Keratinocyte (primary cell): ENCODE measurements at regions not wholly inside any gene's neighbourhood (a gene's known extent, or its start where the extent isn't known, plus 50 kb on each side); places are given as distances from the start of the nearest gene placed in this dataset.

Experiments used
- DNase-seq: peaks from one replicate; pipeline ENCODE4 v3.0.0-alpha.2; 2011; ENCODE audit warnings: low read depth, missing footprints, low spot score
- FAIRE-seq: peaks from 2 replicates; lab custom pipeline; 2011; peaks lifted over from hg19 to GRCh38; lab: Jason Lieb, UNC
- H2AFZ ChIP-seq: 2 replicates; pipeline ENCODE4 v1.6.0; 2012; ENCODE audit warnings: low read length, control low read depth, inconsistent platforms; ENCODE audit not compliant: control insufficient read depth
- H3K27ac ChIP-seq: 2 replicates; pipeline ENCODE4 v1.5.1; 2011; ENCODE audit warnings: low read length; ENCODE audit not compliant: control insufficient read depth, insufficient read depth
- H3K27me3 ChIP-seq: 3 replicates; pipeline ENCODE4 v1.6.0; 2011; ENCODE audit warnings: low read length; ENCODE audit not compliant: control insufficient read depth, insufficient read depth; ENCODE audit errors: extremely low read depth
- H3K36me3 ChIP-seq, 2 experiments: 2 replicates in 1 of 2; 3 replicates in 1 of 2; pipeline ENCODE4 v1.5.1; 2011; ENCODE audit warnings: low read length in 2 of 2, mild to moderate bottlenecking in 1 of 2; ENCODE audit not compliant: control insufficient read depth in 2 of 2, insufficient read depth in 2 of 2; ENCODE audit errors: extremely low read depth in 1 of 2
- H3K4me1 ChIP-seq: 3 replicates; pipeline ENCODE4 v1.5.1; 2011; ENCODE audit warnings: low read length; ENCODE audit not compliant: control insufficient read depth, insufficient read depth; ENCODE audit errors: extremely low read depth
- H3K4me2 ChIP-seq: 3 replicates; pipeline ENCODE4 v1.6.0; 2011; ENCODE audit warnings: low read depth, low read length; ENCODE audit not compliant: control insufficient read depth, insufficient read depth; ENCODE audit errors: extremely low read depth
- H3K4me3 ChIP-seq, 3 experiments: fragments of 200-600 bp in 1 of 3; sonication (generic) in 1 of 3; 2 replicates in 2 of 3; 3 replicates in 1 of 3; pipeline ENCODE4 v1.5.1; 2011 to 2016; ENCODE audit warnings: low read length in 3 of 3, mild to moderate bottlenecking in 3 of 3, control low read depth in 2 of 3, inconsistent platforms in 1 of 3, low read depth in 1 of 3, mixed read lengths in 1 of 3, mixed run types in 1 of 3, moderate library complexity in 1 of 3; ENCODE audit not compliant: control insufficient read depth in 2 of 3, insufficient read depth in 2 of 3; ENCODE audit errors: extremely low read depth in 1 of 3
- H3K79me2 ChIP-seq: 2 replicates; pipeline ENCODE4 v1.6.0; 2012; ENCODE audit warnings: low read length; ENCODE audit not compliant: control insufficient read depth, insufficient read depth
- H3K9ac ChIP-seq: 3 replicates; pipeline ENCODE4 v1.6.0; 2011; ENCODE audit warnings: low read length; ENCODE audit not compliant: control insufficient read depth, insufficient read depth; ENCODE audit errors: extremely low read depth
- H3K9me1 ChIP-seq: 3 replicates; pipeline ENCODE4 v1.6.0; 2011; ENCODE audit warnings: low read length; ENCODE audit not compliant: control insufficient read depth, insufficient read depth; ENCODE audit errors: extremely low read depth
- H3K9me3 ChIP-seq: 2 replicates; pipeline ENCODE4 v1.5.1; 2012; ENCODE audit warnings: low read depth, low read length; ENCODE audit not compliant: control insufficient read depth
- H4K20me1 ChIP-seq: 3 replicates; pipeline ENCODE4 v1.6.0; 2011; ENCODE audit warnings: low read length; ENCODE audit not compliant: control insufficient read depth, insufficient read depth; ENCODE audit errors: extremely low read depth
- EZH2 ChIP-seq: IDR thresholded peaks from one replicate; pipeline ENCODE4 v1.6.1; 2012; ENCODE audit warnings: inconsistent platforms, mild to moderate bottlenecking, low read length, moderate library complexity
- dilution Hi-C: fragments of 300-500 bp; cut with MboI; formaldehyde crosslinking; loops from one replicate; pipeline ENCODE4 v1.7.0; 2020; ENCODE audit warnings: low sequenced_read_pairs; ENCODE audit not compliant: extremely low pct_ligation_motif_present
- TF ChIP-seq, protein P1 (sequence below), 3 experiments: IDR thresholded peaks in 1 of 3; conservative IDR thresholded peaks in 1 of 3; optimal IDR thresholded peaks in 1 of 3; 2 replicates in 2 of 3; 3 replicates in 1 of 3; pipeline versions ENCODE3 to v1.5.1; 2011; ENCODE audit warnings: low read length in 3 of 3, mild to moderate bottlenecking in 3 of 3, moderate library complexity in 2 of 3, control low read depth in 1 of 3, inconsistent platforms in 1 of 3; ENCODE audit not compliant: insufficient read depth in 2 of 3; ENCODE audit errors: extremely low read depth in 1 of 3

- no peaks in the 10 kb centered on the region for H3K27me3 ChIP-seq
- no peaks in the 10 kb centered on the region for H3K79me2 ChIP-seq
- H3K36me3 ChIP-seq = no peaks in the 10 kb centered on the region
- TF ChIP-seq EZH2 = no peak
- TF ChIP-seq, protein P1, sequence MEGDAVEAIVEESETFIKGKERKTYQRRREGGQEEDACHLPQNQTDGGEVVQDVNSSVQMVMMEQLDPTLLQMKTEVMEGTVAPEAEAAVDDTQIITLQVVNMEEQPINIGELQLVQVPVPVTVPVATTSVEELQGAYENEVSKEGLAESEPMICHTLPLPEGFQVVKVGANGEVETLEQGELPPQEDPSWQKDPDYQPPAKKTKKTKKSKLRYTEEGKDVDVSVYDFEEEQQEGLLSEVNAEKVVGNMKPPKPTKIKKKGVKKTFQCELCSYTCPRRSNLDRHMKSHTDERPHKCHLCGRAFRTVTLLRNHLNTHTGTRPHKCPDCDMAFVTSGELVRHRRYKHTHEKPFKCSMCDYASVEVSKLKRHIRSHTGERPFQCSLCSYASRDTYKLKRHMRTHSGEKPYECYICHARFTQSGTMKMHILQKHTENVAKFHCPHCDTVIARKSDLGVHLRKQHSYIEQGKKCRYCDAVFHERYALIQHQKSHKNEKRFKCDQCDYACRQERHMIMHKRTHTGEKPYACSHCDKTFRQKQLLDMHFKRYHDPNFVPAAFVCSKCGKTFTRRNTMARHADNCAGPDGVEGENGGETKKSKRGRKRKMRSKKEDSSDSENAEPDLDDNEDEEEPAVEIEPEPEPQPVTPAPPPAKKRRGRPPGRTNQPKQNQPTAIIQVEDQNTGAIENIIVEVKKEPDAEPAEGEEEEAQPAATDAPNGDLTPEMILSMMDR (optimal IDR thresholded peaks at IDR 0.05 in 1 of 3, IDR thresholded peaks at IDR 0.05 in 1 of 3, conservative IDR thresholded peaks at IDR 0.05 in 1 of 3; ENCODE audit: extremely low read depth in 1 of 3, insufficient read depth in 2 of 3, low read length in 3 of 3) = no peak
- H4K20me1 ChIP-seq = no peaks in the 10 kb centered on the region
- no peak overlapping the region for H3K9ac ChIP-seq
- peak; percentile 88 for FAIRE-seq
- H3K27ac ChIP-seq = peak overlapping the region; percentile 50
- dilution Hi-C loops = no loop called here
- H3K4me1 ChIP-seq = peaks cover 20% of the 10 kb centered on the region
- H3K4me2 ChIP-seq = no peak overlapping the region
- H3K4me3 ChIP-seq = no peak overlapping the region
- peak; percentile 92 for DNase-seq
- no peak overlapping the region for H2AFZ ChIP-seq
- no peaks in the 10 kb centered on the region for H3K9me3 ChIP-seq
- no peaks in the 10 kb centered on the region for H3K9me1 ChIP-seq
Measured at GRCh38 chr22:47836957-47837356, 1074.5 kb downstream of the TBC1D22A start.

DNA sequence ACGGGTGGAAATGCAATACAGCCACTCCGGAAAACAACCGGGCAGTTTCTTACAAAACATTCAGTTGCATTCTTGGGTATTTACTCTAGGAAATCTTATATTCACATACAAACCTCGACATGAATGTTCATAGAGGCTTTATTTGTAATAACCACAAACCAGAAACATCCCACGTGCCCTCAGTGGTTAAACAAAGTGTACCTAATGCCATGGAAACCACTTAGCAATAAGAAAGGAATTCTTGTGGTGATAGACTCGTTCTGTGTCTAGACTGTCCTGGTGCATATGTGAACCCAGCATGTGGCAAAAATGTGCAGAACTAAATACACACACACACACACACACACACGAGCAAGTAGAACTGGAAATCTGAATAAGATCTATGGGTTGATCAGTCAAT lies 1073.3 kb downstream of the TBC1D22A start:
- DNase-seq (peak; percentile 78), FAIRE-seq (peak; percentile 89)
- TF ChIP-seq, protein P1 (optimal IDR thresholded peaks at IDR 0.05 in 1 of 3, IDR thresholded peaks at IDR 0.05 in 1 of 3, conservative IDR thresholded peaks at IDR 0.05 in 1 of 3; ENCODE audit: extremely low read depth in 1 of 3, insufficient read depth in 2 of 3, low read length in 3 of 3) = no peak
- TF ChIP-seq EZH2 = no peak
- Histone ChIP-seq H4K20me1 (no peaks in the 10 kb centered on the region), H3K27ac (peak overlapping the region; percentile 42), H3K79me2 (no peaks in the 10 kb centered on the region), H3K4me1 (peaks cover 20% of the 10 kb centered on the region), H3K9ac (peak overlapping the region; percentile 22), H2AFZ (no peak overlapping the region), H3K9me1 (no peaks in the 10 kb centered on the region), H3K4me3 (no peak overlapping the region), H3K4me2 (peak overlapping the region; percentile 47), H3K9me3 (no peaks in the 10 kb centered on the region), H3K27me3 (no peaks in the 10 kb centered on the region), H3K36me3 (no peaks in the 10 kb centered on the region)
- dilution Hi-C loops = no loop called here
